CD14-positive monocyte (primary cell): ENCODE measurements at regions not wholly inside any gene's neighbourhood (a gene's known extent, or its start where the extent isn't known, plus 50 kb on each side); places are given as distances from the start of the nearest gene placed in this dataset.

Experiments used
- DNase-seq, 3 donors: peaks; one replicate each; pipeline ENCODE4 v3.0.0-alpha.2; 2011 to 2022
- H2AFZ ChIP-seq: 2 replicates; pipeline ENCODE4 v1.6.0; 2012; ENCODE audit warnings: mild to moderate bottlenecking, low read depth, low read length, inconsistent platforms; ENCODE audit not compliant: insufficient read depth, poor library complexity, severe bottlenecking
- H3K27ac ChIP-seq, 2 donors: 1 replicate in 1 of 2; 2 replicates in 1 of 2; pipeline ENCODE4 v1.5.1; 2012 to 2013; ENCODE audit warnings: low read length in 2 of 2, control low read depth in 1 of 2, inconsistent platforms in 1 of 2, low read depth in 1 of 2, mild to moderate bottlenecking in 1 of 2
- H3K27me3 ChIP-seq, 2 donors: one replicate each; pipeline versions ENCODE4 v1.6.0 to v1.6.1; 2011 to 2013; ENCODE audit warnings: low read length in 2 of 2; ENCODE audit not compliant: control insufficient read depth in 2 of 2, insufficient read depth in 2 of 2
- H3K36me3 ChIP-seq, 2 donors: replicated peaks in 1 of 2; 1 replicate in 1 of 2; 2 replicates in 1 of 2; pipeline versions ENCODE4 v1.5.1 to v1.6.1; 2012 to 2013; ENCODE audit warnings: low read length in 2 of 2, control low read depth in 1 of 2, inconsistent platforms in 1 of 2, mild to moderate bottlenecking in 1 of 2; ENCODE audit not compliant: insufficient read depth in 2 of 2, control insufficient read depth in 1 of 2
- H3K4me1 ChIP-seq, 2 donors: 1 replicate in 1 of 2; 2 replicates in 1 of 2; pipeline versions ENCODE4 v1.5.1 to v1.6.1; 2012 to 2013; ENCODE audit warnings: low read length in 2 of 2, control low read depth in 1 of 2, inconsistent platforms in 1 of 2, mild to moderate bottlenecking in 1 of 2, moderate library complexity in 1 of 2; ENCODE audit not compliant: insufficient read depth in 2 of 2, control insufficient read depth in 1 of 2
- H3K4me2 ChIP-seq: replicated peaks from 2 replicates; pipeline ENCODE3; 2012; ENCODE audit warnings: low read length, moderate library complexity, mild to moderate bottlenecking; ENCODE audit not compliant: poor library complexity, severe bottlenecking; ENCODE audit errors: extremely low read depth
- H3K4me3 ChIP-seq, 3 experiments: fragments of 200-600 bp in 1 of 3; sonication (generic) in 1 of 3; replicated peaks in 1 of 3; 1 replicate in 2 of 3; 2 replicates in 1 of 3; pipeline ENCODE4 v1.5.1; 2011 to 2013; ENCODE audit warnings: low read length in 3 of 3, mild to moderate bottlenecking in 3 of 3, control low read depth in 2 of 3, low read depth in 2 of 3, inconsistent platforms in 1 of 3, moderate library complexity in 1 of 3
- H3K79me2 ChIP-seq: 2 replicates; pipeline ENCODE4 v1.6.0; 2012; ENCODE audit warnings: mild to moderate bottlenecking, control low read depth, inconsistent platforms, low read length, moderate library complexity; ENCODE audit not compliant: insufficient read depth
- H3K9ac ChIP-seq: 2 replicates; pipeline ENCODE4 v1.6.0; 2017; ENCODE audit warnings: low read length, mild to moderate bottlenecking; ENCODE audit not compliant: insufficient read depth, poor library complexity, severe bottlenecking
- H3K9me3 ChIP-seq, 2 donors: replicated peaks in 1 of 2; 1 replicate in 1 of 2; 2 replicates in 1 of 2; pipeline versions ENCODE4 v1.5.1 to v1.6.1; 2012 to 2013; ENCODE audit warnings: low read length in 2 of 2, control low read depth in 1 of 2; ENCODE audit not compliant: control insufficient read depth in 1 of 2, insufficient read depth in 1 of 2
- H4K20me1 ChIP-seq: 2 replicates; pipeline ENCODE4 v1.6.0; 2012; ENCODE audit warnings: mild to moderate bottlenecking, low read length, control low read depth, moderate library complexity; ENCODE audit not compliant: insufficient read depth
- H3K27ac Mint-ChIP-seq, 7 donors: one replicate each; pipeline ENCODE4 v1.8.0; 2020; ENCODE audit warnings: mild to moderate bottlenecking in 7 of 7, mixed read lengths in 7 of 7, moderate library complexity in 6 of 7, inconsistent platforms in 2 of 7
- H3K27me3 Mint-ChIP-seq, 3 donors: one replicate each; pipeline ENCODE4 v1.8.0; 2021 to 2022; ENCODE audit warnings: low read depth in 3 of 3, mild to moderate bottlenecking in 3 of 3, mixed read lengths in 3 of 3, moderate library complexity in 3 of 3, inconsistent platforms in 1 of 3
- H3K36me3 Mint-ChIP-seq, 2 donors: one replicate each; pipeline ENCODE4 v1.8.0; 2020; ENCODE audit warnings: mixed read lengths in 2 of 2, inconsistent platforms in 1 of 2, mild to moderate bottlenecking in 1 of 2
- H3K4me1 Mint-ChIP-seq: one replicate; pipeline ENCODE4 v1.8.0; 2020; ENCODE audit warnings: mild to moderate bottlenecking, mixed read lengths
- H3K4me3 Mint-ChIP-seq, 2 donors: one replicate each; pipeline ENCODE4 v1.8.0; 2020; ENCODE audit warnings: mild to moderate bottlenecking in 2 of 2, mixed read lengths in 2 of 2, moderate library complexity in 1 of 2
- H3K9me3 Mint-ChIP-seq, 7 donors: one replicate each; pipeline ENCODE4 v1.8.0; 2020 to 2022; ENCODE audit warnings: mixed read lengths in 7 of 7, mild to moderate bottlenecking in 6 of 7, moderate library complexity in 6 of 7, inconsistent platforms in 2 of 7
- WGBS: methylation state at CpG from one replicate; pipeline ENCODE4 v1.1.5; 2013; ENCODE audit warnings: missing lambda C conversion rate; ENCODE audit not compliant: insufficient coverage; 5-methylcytosine and 5-hydroxymethylcytosine counted together
- intact Hi-C, 2 donors: fragments of 100-400 bp; cut with micrococcal nuclease; formaldehyde crosslinking; loops; one replicate each; pipeline versions ENCODE4 v1.15.0 to v1.15.1; 2023
- TF ChIP-seq, protein P1 (sequence below): fragments of 200-600 bp; IDR thresholded peaks from one replicate; pipeline ENCODE4 v1.8.0; 2022; ENCODE audit warnings: antibody characterized with exemption, mild to moderate bottlenecking

DNA sequence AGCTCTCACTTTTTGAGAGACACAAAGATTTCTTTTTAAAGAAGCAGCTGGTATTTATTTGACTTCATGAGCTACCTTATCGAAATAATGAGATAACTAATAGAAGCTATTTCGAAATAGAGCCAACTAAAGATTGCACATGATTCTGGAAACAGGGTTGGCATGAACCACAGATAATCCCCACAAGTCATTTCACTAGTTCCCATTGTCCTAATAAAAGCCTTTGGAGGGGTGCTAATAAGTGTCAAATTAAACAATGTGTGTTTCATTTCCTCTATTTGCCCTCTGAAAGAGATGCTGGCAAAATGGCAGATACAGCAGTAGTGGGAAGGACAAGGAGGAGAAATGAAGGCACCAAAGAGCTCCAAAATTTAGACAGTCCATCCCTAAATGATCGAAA is 78.6 kb upstream of the RIPOR2 start:
- no peak overlapping the region for H3K4me2 ChIP-seq
- TF ChIP-seq, protein P1, sequence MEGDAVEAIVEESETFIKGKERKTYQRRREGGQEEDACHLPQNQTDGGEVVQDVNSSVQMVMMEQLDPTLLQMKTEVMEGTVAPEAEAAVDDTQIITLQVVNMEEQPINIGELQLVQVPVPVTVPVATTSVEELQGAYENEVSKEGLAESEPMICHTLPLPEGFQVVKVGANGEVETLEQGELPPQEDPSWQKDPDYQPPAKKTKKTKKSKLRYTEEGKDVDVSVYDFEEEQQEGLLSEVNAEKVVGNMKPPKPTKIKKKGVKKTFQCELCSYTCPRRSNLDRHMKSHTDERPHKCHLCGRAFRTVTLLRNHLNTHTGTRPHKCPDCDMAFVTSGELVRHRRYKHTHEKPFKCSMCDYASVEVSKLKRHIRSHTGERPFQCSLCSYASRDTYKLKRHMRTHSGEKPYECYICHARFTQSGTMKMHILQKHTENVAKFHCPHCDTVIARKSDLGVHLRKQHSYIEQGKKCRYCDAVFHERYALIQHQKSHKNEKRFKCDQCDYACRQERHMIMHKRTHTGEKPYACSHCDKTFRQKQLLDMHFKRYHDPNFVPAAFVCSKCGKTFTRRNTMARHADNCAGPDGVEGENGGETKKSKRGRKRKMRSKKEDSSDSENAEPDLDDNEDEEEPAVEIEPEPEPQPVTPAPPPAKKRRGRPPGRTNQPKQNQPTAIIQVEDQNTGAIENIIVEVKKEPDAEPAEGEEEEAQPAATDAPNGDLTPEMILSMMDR: no peak
- H3K9me3 ChIP-seq: no peaks in the 10 kb centered on the region
- DNase-seq: no peak
- no peaks in the 10 kb centered on the region for H3K27me3 ChIP-seq
- H2AFZ ChIP-seq: no peak overlapping the region
- H3K4me1 ChIP-seq: peaks cover 73 to 86% of the 10 kb centered on the region in 2 donors
- Mint-ChIP-seq H3K4me1 (peaks cover 79% of the 10 kb centered on the region), H3K27ac (peak overlapping the region in 6 of 7 donors; percentile 19 to 79 (median 65)), H3K4me3 (no peak overlapping the region), H3K27me3 (no peaks in the 10 kb centered on the region), H3K9me3 (no peaks in the 10 kb centered on the region), H3K36me3 (peaks cover 0 to 4% of the 10 kb centered on the region in 2 donors)
- H3K9ac ChIP-seq: no peak overlapping the region
- H3K36me3 ChIP-seq: no peaks in the 10 kb centered on the region
- no peaks in the 10 kb centered on the region for H4K20me1 ChIP-seq
- WGBS: 100% methylated on average over 1 of the region's 3 CpGs
- intact Hi-C loops: no loop called here
- H3K27ac ChIP-seq: peak overlapping the region in 1 of 2 donors; percentile 59
- peaks cover 7% of the 10 kb centered on the region for H3K79me2 ChIP-seq
- no peak overlapping the region for H3K4me3 ChIP-seq

DNA sequence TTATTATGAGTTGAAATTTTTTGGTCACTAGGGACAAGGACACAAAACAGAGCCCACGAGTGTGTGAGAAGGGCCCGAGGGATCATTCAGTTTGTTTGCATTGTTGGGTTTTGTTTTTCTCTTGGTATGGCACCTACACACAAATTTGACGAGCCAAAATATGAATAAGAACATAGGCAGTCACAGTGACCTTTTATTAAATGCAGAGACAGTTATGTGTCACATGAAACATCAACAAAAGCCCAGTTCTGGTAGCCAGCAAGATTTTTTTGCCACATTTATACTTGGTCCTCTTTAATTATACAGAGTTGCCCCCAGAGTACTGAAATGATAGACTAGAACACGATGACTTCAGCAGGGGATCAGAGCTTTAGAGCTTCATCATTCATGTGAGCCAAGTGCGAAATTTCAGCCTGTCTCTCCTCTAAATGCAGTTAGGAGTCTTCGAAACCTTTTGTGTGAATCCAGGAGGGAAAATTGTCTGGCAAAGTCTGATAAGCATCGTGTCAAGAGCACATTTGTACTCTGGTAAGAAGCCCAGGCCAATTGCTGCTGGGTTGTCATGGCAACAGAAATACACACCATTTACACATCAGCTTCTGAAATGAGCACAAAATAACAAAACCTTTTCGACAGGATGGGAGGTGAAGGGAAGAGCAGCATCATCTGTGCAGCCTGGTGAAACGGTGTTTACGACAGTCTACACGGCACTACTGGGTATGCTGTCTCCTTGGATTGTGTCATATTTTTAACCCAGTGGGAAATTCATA is 79.2 kb upstream of the RIPOR2 start:
- H3K27ac ChIP-seq: peak overlapping the region in 1 of 2 donors; percentile 59
- 92% methylated on average over 9 of the region's 11 CpGs for WGBS
- Mint-ChIP-seq H3K4me1 (peaks cover 74% of the 10 kb centered on the region), H3K4me3 (no peak overlapping the region), H3K27ac (peak overlapping the region; percentile 63 to 92 (median 79)), H3K36me3 (peaks cover 0 to 4% of the 10 kb centered on the region in 2 donors), H3K27me3 (no peaks in the 10 kb centered on the region), H3K9me3 (no peaks in the 10 kb centered on the region)
- H3K79me2 ChIP-seq: peaks cover 7% of the 10 kb centered on the region
- DNase-seq: peak in 2 of 3 donors; percentile 28 to 40
- H3K4me2 ChIP-seq: no peak overlapping the region
- no peaks in the 10 kb centered on the region for H3K36me3 ChIP-seq
- H2AFZ ChIP-seq: no peak overlapping the region
- H4K20me1 ChIP-seq: no peaks in the 10 kb centered on the region
- intact Hi-C loops: loop anchor here (5.0 kb wide), 2 partner anchors 83 to 158 kb away; no protein-coding TSS in a partner anchor
- no peaks in the 10 kb centered on the region for H3K27me3 ChIP-seq
- H3K4me1 ChIP-seq: peaks cover 67 to 80% of the 10 kb centered on the region in 2 donors
- no peak overlapping the region for H3K9ac ChIP-seq
- H3K9me3 ChIP-seq: no peaks in the 10 kb centered on the region
- H3K4me3 ChIP-seq: no peak overlapping the region
- TF ChIP-seq, protein P1: no peak
